ENCODE measurements at regions not wholly inside any gene's neighbourhood (a gene's known extent, or its start where the extent isn't known, plus 50 kb on each side); places are given as distances from the start of the nearest gene placed in this dataset.
"Not testable (repeated sequence)": the region's sequence is repeated elsewhere in the genome, so short reads cannot be mapped to it uniquely, and the experiment has no call there.

DNA sequence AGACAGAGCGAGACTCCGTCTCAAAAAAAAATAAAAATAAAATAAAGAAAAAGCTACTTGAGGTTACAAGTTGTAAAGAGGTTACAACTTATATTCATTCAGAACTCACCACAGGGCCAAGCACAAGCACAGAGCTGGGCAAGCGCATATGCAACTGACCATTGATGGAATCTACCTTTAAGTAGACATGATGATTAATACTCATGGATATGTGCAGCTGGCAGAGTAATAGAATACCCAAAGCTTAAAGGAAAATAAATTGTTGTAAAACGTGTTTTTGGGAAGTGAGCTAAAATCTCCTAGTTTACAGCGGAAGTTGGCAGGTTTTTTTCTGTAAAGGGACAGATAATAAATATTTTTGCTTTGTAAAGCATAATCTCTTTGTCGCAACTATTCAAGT, 111.6 kb downstream of the TMEM168 start:
- DNase-seq (ENCODE audit: low read depth), result no peak

DNA sequence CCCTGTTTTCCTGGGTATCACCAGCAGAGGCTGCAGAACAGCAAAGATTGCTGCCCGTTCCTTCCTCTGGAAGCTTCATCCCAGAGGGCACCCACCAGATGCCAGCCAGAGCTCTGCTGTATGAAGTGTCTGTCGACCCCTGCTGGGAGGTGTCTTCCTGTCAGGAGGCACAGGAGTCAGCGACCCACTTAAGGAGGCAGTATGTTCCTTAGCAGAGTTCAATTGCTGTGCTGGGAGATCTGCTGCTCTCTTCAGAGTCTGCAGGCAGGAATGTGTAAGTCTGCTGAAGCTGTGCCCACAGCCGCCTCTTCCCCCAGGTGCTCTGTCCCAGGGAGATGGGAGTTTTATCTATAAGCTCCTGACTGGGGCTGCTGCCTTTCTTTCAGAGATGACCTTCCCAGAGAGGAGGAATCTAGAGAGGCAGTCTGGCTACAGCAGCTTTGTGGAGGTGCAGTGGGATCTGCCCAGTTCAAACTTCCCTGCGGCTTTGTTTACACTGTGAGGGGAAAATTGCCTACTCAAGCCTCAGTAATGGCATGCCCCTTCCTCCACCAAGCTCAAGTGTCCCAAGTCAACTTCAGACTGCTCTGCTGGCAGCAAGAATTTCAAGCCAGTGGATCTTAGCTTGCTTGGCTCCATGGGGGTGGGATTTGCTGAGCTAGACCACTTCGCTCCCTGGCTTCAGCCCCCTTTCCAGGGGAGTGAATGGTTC, 100.6 kb downstream of the TMEM168 start:
- DNase-seq (ENCODE audit: low read depth), result not testable (repeated sequence)

DNA sequence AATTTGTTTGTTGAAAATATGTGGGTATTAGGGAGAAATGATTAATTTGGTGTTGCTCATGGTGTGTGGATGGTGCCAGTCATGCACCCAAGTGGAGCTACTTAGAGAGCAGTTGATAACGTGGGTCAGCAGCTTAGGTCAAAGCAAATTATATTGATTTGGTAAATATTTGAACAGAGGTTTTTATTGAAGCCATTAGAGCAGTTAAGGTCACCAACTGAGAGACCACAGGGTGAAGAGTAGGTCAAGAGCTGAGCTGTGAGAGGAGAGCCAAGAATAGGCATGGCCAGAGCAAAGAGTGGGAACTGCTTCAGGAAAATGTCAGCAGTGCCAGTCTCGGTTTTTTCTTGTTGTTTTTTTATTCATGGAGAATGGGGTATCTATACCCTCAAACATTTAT, 97.9 kb downstream of the TMEM168 start:
- DNase-seq (ENCODE audit: low read depth), result no peak

DNA sequence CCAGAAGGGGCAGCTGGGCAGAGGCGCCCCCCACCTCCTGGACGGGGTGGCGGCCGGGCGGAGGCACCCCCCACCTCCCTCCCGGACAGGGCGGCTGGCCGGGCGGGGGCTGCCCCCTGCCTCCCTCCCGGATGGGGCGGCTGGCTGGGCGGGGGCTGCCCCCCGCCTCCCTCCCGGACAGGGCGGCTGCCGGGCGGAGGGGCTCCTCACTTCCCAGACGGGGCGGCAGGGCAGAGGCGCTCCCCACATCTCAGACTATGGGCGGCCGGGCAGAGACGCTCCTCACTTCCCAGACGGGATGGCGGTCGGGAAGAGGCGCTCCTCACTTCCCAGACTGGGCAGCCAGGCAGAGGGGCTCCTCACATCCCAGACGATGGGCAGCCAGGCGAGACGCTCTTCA, 93.0 kb downstream of the TMEM168 start:
- DNase-seq (ENCODE audit: low read depth), result not testable (repeated sequence)

- DNase-seq (ENCODE audit: low read depth), result no peak
Measured at GRCh38 chr7:112699725-112700513, 90.3 kb downstream of the TMEM168 start.

DNA sequence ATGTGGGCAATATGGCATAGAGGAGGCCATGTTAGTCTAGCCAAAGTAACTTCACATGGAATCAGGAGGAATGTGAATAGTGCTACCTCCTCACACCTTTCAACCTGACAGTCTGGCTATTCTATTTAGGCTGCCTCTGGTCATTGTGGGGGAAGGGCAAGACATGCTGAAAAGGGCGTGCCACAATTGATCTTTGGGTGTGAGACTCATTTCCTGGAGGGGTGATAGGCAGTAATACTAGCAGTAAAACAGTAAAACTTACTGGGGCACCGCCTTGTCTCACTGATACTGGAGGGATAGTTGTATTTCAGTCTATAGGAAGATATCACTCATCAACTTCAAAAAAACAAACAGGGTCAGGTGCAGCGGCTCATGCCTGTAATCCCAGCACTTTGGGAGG, 88.7 kb downstream of the TMEM168 start:
- DNase-seq (ENCODE audit: low read depth), result no peak

DNA sequence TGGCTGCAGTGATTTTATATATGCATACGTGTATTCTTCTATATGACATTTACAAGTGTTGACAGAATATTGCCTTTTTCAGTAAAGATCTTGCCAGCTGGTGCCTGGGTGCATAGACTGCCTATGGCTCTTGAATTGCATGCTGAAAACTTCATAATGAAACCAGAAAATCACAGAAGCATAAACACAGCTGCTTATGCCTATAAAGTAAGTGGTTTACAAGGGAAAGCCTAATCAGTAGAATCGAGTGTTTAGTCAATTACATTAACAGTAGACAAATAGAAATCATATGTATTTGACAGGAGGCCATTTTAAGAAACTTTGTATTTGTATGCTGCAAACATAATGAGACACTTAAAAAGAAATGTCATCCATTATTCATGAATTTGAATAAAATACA, 82.5 kb downstream of the TMEM168 start:
- no peak for DNase-seq (ENCODE audit: low read depth)

DNA sequence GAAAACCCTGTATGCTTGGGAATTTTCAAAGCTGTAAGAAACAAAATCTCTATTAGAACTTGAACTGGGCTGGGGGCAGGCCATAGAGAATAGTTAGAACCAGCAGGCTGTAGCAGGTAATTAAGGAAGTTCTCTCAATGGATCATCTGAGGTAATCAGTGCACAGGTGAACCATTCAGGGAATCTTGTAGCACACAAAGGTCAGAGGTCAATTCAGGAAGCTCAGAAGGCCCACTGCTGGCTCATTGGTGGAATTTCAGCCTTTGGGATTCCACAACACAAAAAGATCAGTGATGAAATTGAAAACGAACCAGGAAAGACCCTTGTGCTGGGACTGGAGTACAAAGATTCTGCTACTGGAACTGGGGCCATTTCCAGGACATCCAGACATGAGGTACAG, 82.0 kb downstream of the TMEM168 start:
- DNase-seq (ENCODE audit: low read depth), result no peak

Measured in CMK (cell line).